LNCaP clone FGC (cell line): ENCODE measurements at regions not wholly inside any gene's neighbourhood (a gene's known extent, or its start where the extent isn't known, plus 50 kb on each side); places are given as distances from the start of the nearest gene placed in this dataset.

ENCODE experiments used
- DNase-seq: peaks from one replicate; pipeline ENCODE4 v3.0.0-alpha.2; 2011; ENCODE audit warnings: low read depth
- H3K4me3 ChIP-seq: 2 replicates; pipeline ENCODE4 v1.5.1; 2011; ENCODE audit warnings: mild to moderate bottlenecking, low read depth, low read length, control low read depth
- TF ChIP-seq, protein P1 (sequence below): IDR thresholded peaks from 2 replicates; pipeline ENCODE4 v1.5.1; 2012; ENCODE audit warnings: mild to moderate bottlenecking; ENCODE audit not compliant: control insufficient read depth, insufficient read depth; ENCODE audit errors: extremely low read depth

DNA sequence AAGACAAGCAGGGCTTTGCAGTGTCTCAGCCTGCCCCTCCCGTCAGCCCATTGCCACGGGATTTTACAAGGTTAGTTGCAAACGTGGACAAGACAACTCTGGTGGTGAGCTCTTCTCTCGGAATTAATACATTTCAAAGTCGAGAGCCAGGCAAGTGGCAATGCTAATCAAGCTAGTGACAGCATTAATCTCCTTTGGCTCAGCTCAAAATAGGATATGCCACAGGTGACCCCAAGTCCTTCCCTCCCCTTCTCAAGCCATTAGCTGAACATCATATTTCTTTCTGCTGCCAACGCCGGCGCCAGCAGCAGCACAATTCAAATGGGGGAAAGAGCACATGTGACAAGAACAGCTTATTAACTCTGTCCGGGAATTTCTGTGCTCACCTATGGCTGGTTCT, 190.1 kb downstream of the ATPSCKMT start:
- H3K4me3 ChIP-seq = no peak overlapping the region
- TF ChIP-seq, protein P1, sequence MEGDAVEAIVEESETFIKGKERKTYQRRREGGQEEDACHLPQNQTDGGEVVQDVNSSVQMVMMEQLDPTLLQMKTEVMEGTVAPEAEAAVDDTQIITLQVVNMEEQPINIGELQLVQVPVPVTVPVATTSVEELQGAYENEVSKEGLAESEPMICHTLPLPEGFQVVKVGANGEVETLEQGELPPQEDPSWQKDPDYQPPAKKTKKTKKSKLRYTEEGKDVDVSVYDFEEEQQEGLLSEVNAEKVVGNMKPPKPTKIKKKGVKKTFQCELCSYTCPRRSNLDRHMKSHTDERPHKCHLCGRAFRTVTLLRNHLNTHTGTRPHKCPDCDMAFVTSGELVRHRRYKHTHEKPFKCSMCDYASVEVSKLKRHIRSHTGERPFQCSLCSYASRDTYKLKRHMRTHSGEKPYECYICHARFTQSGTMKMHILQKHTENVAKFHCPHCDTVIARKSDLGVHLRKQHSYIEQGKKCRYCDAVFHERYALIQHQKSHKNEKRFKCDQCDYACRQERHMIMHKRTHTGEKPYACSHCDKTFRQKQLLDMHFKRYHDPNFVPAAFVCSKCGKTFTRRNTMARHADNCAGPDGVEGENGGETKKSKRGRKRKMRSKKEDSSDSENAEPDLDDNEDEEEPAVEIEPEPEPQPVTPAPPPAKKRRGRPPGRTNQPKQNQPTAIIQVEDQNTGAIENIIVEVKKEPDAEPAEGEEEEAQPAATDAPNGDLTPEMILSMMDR = no peak
- no peak for DNase-seq

DNA sequence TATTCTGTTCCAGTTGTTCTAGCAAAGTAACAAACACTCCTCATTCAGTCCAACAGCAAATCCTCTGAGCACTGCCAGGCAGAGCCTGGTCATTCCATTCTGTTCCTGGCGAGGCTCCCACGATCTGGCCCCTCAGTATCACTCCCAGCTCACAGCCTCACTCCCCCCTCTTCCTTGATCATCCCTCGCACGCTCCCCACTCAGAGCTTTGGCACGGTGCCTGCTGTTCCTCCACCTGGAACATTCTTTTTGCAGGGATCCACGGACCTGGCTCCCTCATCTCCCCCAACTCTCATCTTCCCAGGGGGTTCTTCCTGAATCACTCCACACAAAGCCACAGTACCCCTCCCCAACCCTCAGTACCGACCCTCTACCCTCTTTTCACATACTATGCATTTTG, 192.3 kb downstream of the ATPSCKMT start:
- H3K4me3 ChIP-seq = no peak overlapping the region
- DNase-seq = no peak
- TF ChIP-seq, protein P1 = no peak

DNA sequence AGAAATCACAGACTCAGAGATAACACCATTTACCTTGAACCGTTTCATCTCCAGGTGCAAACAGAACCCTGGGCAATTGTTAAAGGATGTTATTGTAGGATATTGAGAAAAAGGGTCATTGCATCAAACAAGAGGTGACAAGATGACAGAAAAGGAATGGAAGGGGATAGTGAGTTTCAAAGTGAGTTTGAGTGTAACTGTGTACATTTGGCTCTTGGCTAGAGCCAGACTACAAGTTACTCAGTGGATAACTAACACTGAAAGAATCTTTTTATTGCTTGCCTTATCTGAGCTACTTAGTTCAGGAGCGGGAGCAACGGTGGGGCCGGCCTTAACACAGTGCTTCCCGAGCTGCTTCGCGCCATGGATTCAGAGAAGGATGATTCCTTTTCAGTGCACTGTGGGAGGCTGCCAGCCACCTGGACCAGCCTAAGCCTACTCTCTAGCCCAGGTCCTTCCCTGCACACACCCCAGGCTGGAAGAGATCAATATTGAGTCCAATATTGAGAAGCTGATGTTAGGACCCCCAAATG, 193.4 kb downstream of the ATPSCKMT start:
- TF ChIP-seq, protein P1 = no peak
- DNase-seq = no peak
- H3K4me3 ChIP-seq = no peak overlapping the region

DNA sequence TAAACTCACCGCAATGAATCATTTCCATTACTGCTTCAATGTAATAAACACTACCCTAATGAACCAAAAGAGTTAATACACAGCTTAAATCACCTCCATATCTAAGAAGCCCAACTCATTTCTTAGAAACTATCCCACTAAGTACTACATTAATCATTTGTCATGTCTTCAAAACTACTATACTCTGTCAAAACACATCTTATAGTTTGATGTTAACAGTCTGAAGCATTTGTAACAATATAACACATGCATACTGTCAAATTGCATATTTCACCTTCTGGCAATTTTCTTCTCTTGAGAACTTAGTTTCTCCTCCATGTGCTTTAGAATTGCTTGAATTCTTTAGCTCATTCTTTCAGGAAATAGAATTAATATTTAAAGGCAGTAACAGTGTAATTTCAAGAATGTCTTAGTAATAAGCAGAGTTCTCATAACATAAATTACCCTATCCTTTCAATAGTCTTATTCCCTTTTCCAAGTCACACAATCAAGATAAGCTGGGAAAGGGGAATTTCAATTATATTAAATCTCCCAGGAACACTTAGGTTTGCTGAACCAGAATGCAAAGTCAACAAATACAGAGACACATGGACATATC, 199.7 kb downstream of the ATPSCKMT start:
- TF ChIP-seq, protein P1 = no peak
- no peak for DNase-seq
- H3K4me3 ChIP-seq = no peak overlapping the region

DNA sequence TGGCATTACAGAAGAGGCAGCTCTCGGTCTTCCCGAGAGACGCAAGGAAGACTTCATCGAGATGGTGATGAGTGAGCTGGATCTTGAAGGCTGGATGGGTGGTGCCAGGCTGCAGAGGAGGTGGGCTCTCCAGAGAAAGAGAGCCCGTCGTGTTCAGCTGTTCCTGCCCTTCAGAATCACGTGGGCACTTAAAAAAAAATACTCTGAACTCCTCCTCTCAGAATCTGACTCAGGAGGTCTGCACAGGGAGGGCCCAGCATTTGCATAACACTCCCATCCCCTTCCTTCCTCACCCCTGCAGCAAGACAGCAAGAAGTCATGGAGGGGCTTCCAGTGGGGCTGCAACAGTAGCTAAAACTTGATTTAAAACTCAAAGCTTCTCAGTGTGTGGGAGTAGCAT, 203.0 kb downstream of the ATPSCKMT start:
- DNase-seq = no peak
- H3K4me3 ChIP-seq = no peak overlapping the region
- TF ChIP-seq, protein P1 = no peak

DNA sequence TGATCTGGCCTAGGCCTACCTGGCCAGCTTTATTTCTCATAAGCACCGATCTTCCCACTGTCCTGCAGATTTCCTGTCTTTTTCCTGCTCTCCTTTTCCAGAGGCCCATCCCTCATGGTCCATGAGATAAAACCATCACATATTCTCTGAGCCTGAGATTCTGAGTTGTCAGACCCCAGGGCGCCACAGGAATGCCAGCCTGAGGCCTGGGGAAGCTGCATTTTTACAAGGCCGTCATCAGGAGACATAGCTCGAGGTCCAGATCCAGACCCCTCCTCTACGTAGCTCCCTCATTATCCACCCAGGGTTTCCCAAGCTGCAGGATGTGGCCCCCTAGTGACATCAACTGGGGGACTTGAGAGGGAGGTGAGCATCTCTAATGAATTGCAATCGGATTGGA, 204.3 kb downstream of the ATPSCKMT start:
- DNase-seq = no peak
- TF ChIP-seq, protein P1 = no peak

DNA sequence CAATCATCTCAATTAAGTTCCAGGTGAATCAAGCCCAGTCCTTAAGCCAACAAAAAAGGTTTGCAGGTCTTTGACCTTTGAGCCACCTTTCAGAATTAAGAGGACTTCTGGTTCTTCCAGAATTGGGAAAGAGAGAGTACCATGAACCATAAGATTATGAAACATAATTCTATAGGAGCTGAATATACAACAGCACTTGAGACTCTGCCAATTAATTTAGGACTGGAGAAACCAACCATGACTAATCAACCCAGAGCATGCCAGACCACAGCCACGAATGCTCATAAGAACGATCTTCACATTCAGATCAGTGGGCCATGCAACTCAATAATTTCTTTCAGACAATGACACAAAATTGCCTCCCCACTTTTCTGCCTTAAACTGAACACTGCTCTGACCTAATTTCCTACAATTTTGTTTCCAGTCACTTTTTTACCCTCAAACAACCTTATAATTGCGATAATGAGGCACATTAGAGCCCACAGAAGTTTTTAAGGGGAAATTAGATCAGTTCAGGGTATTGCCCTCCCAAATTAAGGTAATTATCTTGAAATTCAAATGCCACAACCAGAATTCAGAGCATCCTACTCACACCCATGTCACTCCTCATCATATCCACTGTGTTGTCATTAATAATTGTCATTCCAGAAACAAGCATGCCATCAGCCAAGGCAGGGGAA, 213.4 kb downstream of the ATPSCKMT start:
- TF ChIP-seq, protein P1 = no peak
- DNase-seq = no peak
- H3K4me3 ChIP-seq = no peak overlapping the region

More for the DNA sequence above, 204.3 kb downstream of the ATPSCKMT start:
- no peak overlapping the region for H3K4me3 ChIP-seq
